ENCODE measurements at regions not wholly inside any gene's neighbourhood (a gene's known extent, or its start where the extent isn't known, plus 50 kb on each side); places are given as distances from the start of the nearest gene placed in this dataset.

DNA sequence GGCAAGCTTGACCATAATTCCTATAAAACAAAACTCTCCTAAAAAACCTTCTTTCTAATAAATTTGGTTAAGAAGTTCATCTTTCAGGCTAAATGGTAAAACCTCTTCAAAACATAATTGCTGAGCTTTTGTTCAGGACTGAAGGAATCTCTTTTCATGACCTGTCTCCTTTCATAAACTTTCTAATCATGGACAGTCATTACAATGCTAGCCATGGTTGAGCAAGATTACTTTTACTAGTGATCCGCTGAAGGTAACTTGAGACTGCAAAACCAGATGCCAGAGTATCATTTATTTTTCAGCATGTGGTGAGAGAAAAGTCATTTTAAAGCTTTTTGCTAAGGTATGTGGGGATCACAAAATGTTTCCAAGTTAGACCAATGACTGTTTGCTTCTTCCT, 186.4 kb upstream of the RHOBTB1 start:
- in situ Hi-C loops (cut with MboI; ENCODE audit: low sequenced_read_pairs, unreplicated experiment), result no loop called here
- no peak for DNase-seq (ENCODE audit: low spot score)

DNA sequence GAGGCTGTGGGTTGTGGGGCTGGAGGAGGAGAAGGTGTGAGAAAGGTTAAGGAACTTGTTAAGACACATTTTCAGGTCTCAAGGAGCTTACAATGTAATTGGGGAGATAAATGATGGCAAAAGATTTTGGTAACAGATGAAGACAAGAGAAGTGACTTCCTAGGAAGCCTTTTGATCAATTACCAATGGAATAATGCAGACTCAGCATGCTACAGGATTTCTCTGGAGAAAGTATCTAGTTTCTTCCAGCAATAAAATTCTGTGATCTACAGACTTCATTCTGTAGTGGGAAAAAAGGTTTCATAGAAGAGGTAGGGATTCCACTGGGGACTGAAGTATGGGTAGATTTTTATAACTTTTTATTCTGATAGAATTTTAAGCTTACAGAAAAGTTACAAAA, 184.2 kb upstream of the RHOBTB1 start:
- no peak for DNase-seq (ENCODE audit: low spot score)
- in situ Hi-C loops (cut with MboI; ENCODE audit: low sequenced_read_pairs, unreplicated experiment), result no loop called here
- TF ChIP-seq, protein P1, sequence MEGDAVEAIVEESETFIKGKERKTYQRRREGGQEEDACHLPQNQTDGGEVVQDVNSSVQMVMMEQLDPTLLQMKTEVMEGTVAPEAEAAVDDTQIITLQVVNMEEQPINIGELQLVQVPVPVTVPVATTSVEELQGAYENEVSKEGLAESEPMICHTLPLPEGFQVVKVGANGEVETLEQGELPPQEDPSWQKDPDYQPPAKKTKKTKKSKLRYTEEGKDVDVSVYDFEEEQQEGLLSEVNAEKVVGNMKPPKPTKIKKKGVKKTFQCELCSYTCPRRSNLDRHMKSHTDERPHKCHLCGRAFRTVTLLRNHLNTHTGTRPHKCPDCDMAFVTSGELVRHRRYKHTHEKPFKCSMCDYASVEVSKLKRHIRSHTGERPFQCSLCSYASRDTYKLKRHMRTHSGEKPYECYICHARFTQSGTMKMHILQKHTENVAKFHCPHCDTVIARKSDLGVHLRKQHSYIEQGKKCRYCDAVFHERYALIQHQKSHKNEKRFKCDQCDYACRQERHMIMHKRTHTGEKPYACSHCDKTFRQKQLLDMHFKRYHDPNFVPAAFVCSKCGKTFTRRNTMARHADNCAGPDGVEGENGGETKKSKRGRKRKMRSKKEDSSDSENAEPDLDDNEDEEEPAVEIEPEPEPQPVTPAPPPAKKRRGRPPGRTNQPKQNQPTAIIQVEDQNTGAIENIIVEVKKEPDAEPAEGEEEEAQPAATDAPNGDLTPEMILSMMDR (IDR thresholded peaks at IDR 0.05; ENCODE audit: borderline replicate concordance, control extremely low read depth, extremely low read depth, insufficient read depth, missing control alignments), result no peak

More for the DNA sequence above, 186.4 kb upstream of the RHOBTB1 start:
- TF ChIP-seq, protein P1 (IDR thresholded peaks at IDR 0.05; ENCODE audit: borderline replicate concordance, control extremely low read depth, extremely low read depth, insufficient read depth, missing control alignments), result no peak

DNA sequence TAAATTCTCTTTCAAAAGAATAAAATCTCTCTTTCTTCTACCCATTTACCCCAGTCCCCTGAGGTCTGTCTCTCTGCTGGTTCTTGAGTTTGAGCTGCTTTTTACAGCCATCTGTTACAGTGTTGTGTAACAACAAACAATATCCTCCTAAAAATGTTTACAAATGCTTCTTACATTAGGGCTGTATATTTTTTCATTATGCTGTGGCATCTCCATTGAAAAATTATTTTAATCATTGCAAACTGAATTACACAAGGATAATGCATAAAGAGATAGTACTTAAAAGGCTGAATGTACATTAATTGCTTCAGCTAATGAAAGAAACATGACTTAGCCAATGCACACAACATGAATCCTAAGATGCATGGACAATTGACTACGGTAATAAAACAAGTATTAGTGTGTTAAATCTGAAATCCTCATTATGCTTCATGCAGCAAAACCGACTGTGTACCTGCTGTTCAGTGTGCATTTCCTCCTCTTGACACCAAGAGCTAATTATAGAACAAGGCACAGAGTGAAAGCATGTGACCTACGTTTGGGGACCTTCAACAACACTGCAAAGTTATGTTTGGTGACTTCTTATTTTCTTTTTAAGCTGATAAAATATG, 181.7 kb upstream of the RHOBTB1 start:
- TF ChIP-seq, protein P1 (IDR thresholded peaks at IDR 0.05; ENCODE audit: borderline replicate concordance, control extremely low read depth, extremely low read depth, insufficient read depth, missing control alignments), result no peak
- no peak for DNase-seq (ENCODE audit: low spot score)
- in situ Hi-C loops (cut with MboI; ENCODE audit: low sequenced_read_pairs, unreplicated experiment), result no loop called here

DNA sequence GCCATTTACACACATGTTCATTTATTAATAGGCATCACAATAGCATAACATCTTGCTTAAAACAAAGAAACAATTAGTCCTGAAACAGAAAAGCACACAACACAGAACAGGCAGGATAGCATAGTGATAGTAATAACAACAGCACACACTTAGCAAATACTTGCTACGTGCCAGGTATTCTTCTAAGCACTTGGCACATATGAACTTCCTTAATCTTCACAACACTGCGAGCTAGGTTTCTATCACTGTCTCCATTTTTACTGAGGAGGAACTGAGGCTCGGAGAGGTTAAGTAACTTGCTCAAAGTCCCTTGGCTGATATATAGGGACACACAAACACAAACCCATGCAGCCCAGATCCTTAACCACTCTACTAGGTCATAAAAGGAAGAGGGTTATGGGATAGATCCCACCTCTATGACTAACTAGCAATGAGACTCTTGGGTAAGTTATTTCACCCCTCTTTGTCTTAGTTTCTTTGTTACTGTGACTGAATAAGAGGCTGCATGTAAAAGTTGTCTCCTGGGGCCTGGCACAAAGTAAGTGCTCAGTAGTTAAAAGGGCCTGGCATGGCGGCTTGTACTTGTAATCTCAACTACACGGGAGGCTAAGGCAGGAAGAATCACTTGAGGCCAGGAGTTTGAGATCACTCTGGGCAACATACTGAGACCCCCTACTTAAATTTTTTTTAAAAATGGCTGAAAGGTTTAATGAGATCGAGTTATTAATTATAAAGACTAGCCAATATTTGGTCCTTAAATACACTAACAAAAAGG, 181.0 kb upstream of the RHOBTB1 start:
- in situ Hi-C loops (cut with MboI; ENCODE audit: low sequenced_read_pairs, unreplicated experiment), result no loop called here
- TF ChIP-seq, protein P1 (IDR thresholded peaks at IDR 0.05; ENCODE audit: borderline replicate concordance, control extremely low read depth, extremely low read depth, insufficient read depth, missing control alignments), result no peak
- DNase-seq (ENCODE audit: low spot score), result no peak

DNA sequence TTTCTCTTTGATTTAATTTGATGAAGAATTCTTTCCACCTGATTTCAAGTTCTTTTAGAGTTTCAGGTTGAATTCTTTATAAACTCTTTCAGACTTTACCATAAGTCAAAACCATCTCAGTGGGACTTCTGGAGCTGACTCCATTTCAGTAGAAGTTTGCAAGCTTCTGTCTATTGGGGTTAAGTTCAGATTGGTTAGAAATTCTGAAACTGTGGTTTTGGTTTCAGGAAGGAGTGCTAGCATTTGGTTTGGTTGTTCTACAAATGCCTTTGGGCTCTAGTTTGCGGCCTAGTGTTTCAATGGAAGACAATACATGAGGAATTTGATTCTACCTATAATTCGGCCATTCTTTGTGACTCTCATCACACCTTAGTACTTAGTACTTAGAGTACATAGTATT, 176.8 kb upstream of the RHOBTB1 start:
- DNase-seq (ENCODE audit: low spot score), result no peak
- in situ Hi-C loops (cut with MboI; ENCODE audit: low sequenced_read_pairs, unreplicated experiment), result no loop called here
- TF ChIP-seq, protein P1 (IDR thresholded peaks at IDR 0.05; ENCODE audit: borderline replicate concordance, control extremely low read depth, extremely low read depth, insufficient read depth, missing control alignments), result no peak

DNA sequence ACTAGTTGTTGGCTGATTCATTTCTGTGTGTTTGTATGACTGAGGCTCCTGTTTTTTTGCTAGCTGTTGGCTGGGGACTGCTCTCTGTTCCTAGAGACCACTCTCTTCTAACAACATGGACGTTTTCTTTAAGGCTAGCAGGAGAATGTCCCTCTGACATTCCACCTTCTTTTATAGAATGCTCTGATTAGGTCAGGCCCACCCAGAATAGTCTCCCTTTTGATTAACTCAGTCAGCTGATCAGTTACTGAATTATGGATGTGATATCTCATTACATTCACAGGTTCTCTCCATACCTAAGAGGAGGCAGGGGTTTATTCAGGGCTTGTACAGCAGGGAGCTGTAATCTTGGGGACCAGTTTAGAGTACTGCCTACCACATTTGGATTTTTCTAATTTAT, 175.6 kb upstream of the RHOBTB1 start:
- in situ Hi-C loops (cut with MboI; ENCODE audit: low sequenced_read_pairs, unreplicated experiment), result no loop called here
- TF ChIP-seq, protein P1 (IDR thresholded peaks at IDR 0.05; ENCODE audit: borderline replicate concordance, control extremely low read depth, extremely low read depth, insufficient read depth, missing control alignments), result no peak
- DNase-seq (ENCODE audit: low spot score), result no peak
